Esophagus squamous epithelium (tissue), 4 donors: ENCODE measurements at regions not wholly inside any gene's neighbourhood (a gene's known extent, or its start where the extent isn't known, plus 50 kb on each side); places are given as distances from the start of the nearest gene placed in this dataset.

Source experiments
- CTCF ChIP-seq, 6 experiments: fragments of 450-650 bp in 4 of 6; fragments of 200-600 bp in 2 of 6; sonication (generic) in 2 of 6; IDR thresholded peaks; one replicate each; pipeline ENCODE4 v1.5.1; 2016 to 2019; ENCODE audit warnings: antibody characterized with exemption in 6 of 6, mild to moderate bottlenecking in 4 of 6, moderate library complexity in 4 of 6
- POLR2A ChIP-seq, 4 donors: fragments of 450-650 bp; IDR thresholded peaks; one replicate each; pipeline ENCODE4 v1.6.1; 2017; ENCODE audit warnings: antibody characterized with exemption in 4 of 4, mild to moderate bottlenecking in 4 of 4, moderate library complexity in 3 of 4

DNA sequence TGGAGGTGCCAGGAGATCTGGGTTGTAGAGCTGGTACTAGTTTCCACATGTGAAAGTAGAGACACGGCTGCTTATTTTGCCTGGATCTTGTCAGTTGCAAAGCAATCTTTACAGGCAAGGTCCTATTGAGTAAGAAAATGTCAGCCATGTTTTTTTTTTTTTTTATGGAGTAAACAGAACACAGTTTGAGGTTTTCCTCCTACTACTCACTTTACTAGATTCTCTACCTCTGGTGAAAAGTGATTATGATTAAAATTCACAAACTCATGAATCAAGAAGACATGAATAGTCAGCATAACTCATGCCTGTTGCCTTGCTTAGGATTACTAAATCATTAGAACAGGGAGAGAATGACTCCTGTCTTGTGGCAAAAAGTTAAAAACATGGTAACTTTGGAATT, 70.1 kb upstream of the PNPT1 start:
- TF ChIP-seq CTCF (IDR thresholded peaks at IDR 0.05) (no peak), POLR2A (IDR thresholded peaks at IDR 0.05) (no peak)
